Gastrocnemius medialis (tissue), 4 donors: ENCODE measurements at regions not wholly inside any gene's neighbourhood (a gene's known extent, or its start where the extent isn't known, plus 50 kb on each side); places are given as distances from the start of the nearest gene placed in this dataset.

Experiments used
- CTCF ChIP-seq, 5 experiments: fragments of 450-650 bp in 3 of 5; fragments of 200-600 bp in 2 of 5; sonication (generic) in 2 of 5; IDR thresholded peaks in 4 of 5; conservative IDR thresholded peaks in 1 of 5; 1 replicate in 4 of 5; 2 replicates in 1 of 5; pipeline ENCODE4 v1.5.1; 2016 to 2019; ENCODE audit warnings: antibody characterized with exemption in 5 of 5, mild to moderate bottlenecking in 3 of 5, moderate library complexity in 3 of 5
- POLR2A ChIP-seq, 2 donors: fragments of 450-650 bp; IDR thresholded peaks; one replicate each; pipeline ENCODE4 v1.6.1; 2017; ENCODE audit warnings: antibody characterized with exemption in 2 of 2, mild to moderate bottlenecking in 2 of 2, moderate library complexity in 2 of 2

GRCh38 chr10:123459371-123460091 is 206.6 kb upstream of the GPR26 start:
- TF ChIP-seq CTCF (IDR thresholded peaks at IDR 0.05 in 4 of 5, conservative IDR thresholded peaks at IDR 0.05 in 1 of 5) (no peak), POLR2A (IDR thresholded peaks at IDR 0.05) (no peak)
